ENCODE measurements at regions not wholly inside any gene's neighbourhood (a gene's known extent, or its start where the extent isn't known, plus 50 kb on each side); places are given as distances from the start of the nearest gene placed in this dataset.

- H3K4me1 ChIP-seq: no peaks in the 10 kb centered on the region
- no peaks in the 10 kb centered on the region for H3K36me3 ChIP-seq
- no peaks in the 10 kb centered on the region for H3K9me3 ChIP-seq
- no peak overlapping the region for H3K4me3 ChIP-seq
- no peak for TF ChIP-seq CTCF (IDR thresholded peaks at IDR 0.05)
- H3K27ac ChIP-seq: no peak overlapping the region
- no peaks in the 10 kb centered on the region for H3K27me3 ChIP-seq
- DNase-seq (ENCODE audit: low spot score): no peak
These were observed 1499.7 kb upstream of the SLC10A2 start for GRCh38 chr13:104565888-104566287.

GRCh38 chr13:104553896-104554295 lies 1487.7 kb upstream of the SLC10A2 start:
- TF ChIP-seq CTCF (IDR thresholded peaks at IDR 0.05): no peak
- Histone ChIP-seq H3K4me1 (no peaks in the 10 kb centered on the region), H3K9me3 (no peaks in the 10 kb centered on the region), H3K4me3 (no peak overlapping the region), H3K36me3 (no peaks in the 10 kb centered on the region), H3K27ac (no peak overlapping the region), H3K27me3 (no peaks in the 10 kb centered on the region)
- DNase-seq (ENCODE audit: low spot score): no peak

- Histone ChIP-seq H3K4me1 (no peaks in the 10 kb centered on the region), H3K4me3 (no peak overlapping the region), H3K36me3 (no peaks in the 10 kb centered on the region), H3K27me3 (no peaks in the 10 kb centered on the region), H3K27ac (no peak overlapping the region), H3K9me3 (no peaks in the 10 kb centered on the region)
- TF ChIP-seq CTCF (IDR thresholded peaks at IDR 0.05): no peak
- no peak for DNase-seq (ENCODE audit: low spot score)
These were observed 1487.0 kb upstream of the SLC10A2 start for GRCh38 chr13:104553186-104553585.

- Histone ChIP-seq H3K27ac (no peak overlapping the region), H3K4me3 (no peak overlapping the region), H3K4me1 (no peaks in the 10 kb centered on the region), H3K9me3 (no peaks in the 10 kb centered on the region), H3K36me3 (no peaks in the 10 kb centered on the region), H3K27me3 (no peaks in the 10 kb centered on the region)
- TF ChIP-seq CTCF (IDR thresholded peaks at IDR 0.05): no peak
- no peak for DNase-seq (ENCODE audit: low spot score)
These were observed 1468.6 kb upstream of the SLC10A2 start for GRCh38 chr13:104534847-104535246.

GRCh38 chr13:104532132-104532531 lies 1465.9 kb upstream of the SLC10A2 start:
- Histone ChIP-seq H3K36me3 (no peaks in the 10 kb centered on the region), H3K4me1 (no peaks in the 10 kb centered on the region), H3K4me3 (no peak overlapping the region), H3K27ac (no peak overlapping the region), H3K27me3 (no peaks in the 10 kb centered on the region), H3K9me3 (no peaks in the 10 kb centered on the region)
- TF ChIP-seq CTCF (IDR thresholded peaks at IDR 0.05): no peak
- no peak for DNase-seq (ENCODE audit: low spot score)

GRCh38 chr13:104530741-104531140 lies 1464.5 kb upstream of the SLC10A2 start:
- Histone ChIP-seq H3K27me3 (no peaks in the 10 kb centered on the region), H3K36me3 (no peaks in the 10 kb centered on the region), H3K4me1 (no peaks in the 10 kb centered on the region), H3K27ac (no peak overlapping the region), H3K4me3 (no peak overlapping the region), H3K9me3 (no peaks in the 10 kb centered on the region)
- no peak for TF ChIP-seq CTCF (IDR thresholded peaks at IDR 0.05)
- DNase-seq (ENCODE audit: low spot score): no peak

Data from right atrium auricular region (tissue), 2 donors.